ENCODE measurements at regions not wholly inside any gene's neighbourhood (a gene's known extent, or its start where the extent isn't known, plus 50 kb on each side); places are given as distances from the start of the nearest gene placed in this dataset.

DNA sequence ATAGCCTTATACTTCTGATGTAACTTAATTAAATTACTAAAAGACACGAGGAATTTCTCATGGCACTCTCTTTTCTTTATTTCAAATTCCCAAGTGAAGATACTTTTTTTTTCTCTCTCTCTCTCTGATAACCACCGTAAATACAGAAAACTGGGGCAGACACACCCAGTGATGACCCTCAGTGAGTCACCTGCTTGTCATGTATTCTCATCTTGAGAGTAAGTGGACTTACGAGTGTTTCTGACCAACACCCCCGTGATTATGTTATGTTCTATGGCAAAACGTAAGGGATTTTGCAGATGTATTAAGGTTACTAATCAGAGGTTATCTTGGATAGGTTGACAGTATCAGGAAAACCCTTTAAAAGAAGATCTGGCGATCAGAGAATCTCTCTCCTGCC, 348.8 kb upstream of the ZNF717 start:
- H3K36me3 ChIP-seq (ENCODE audit: insufficient read depth, low read length) = no peaks in the 10 kb centered on the region
- H3K9ac ChIP-seq (ENCODE audit: low read depth, low read length) = no peak overlapping the region
- H3K4me1 ChIP-seq (ENCODE audit: control insufficient read depth, insufficient read depth, low read length) = peaks cover 6% of the 10 kb centered on the region
- H3K4me3 ChIP-seq (ENCODE audit: low read length) = no peak overlapping the region
- no peaks in the 10 kb centered on the region for H3K27me3 ChIP-seq (ENCODE audit: control insufficient read depth, insufficient read depth, low read length)
- H3K9me3 ChIP-seq (replicated peaks; ENCODE audit: low read length) = no peaks in the 10 kb centered on the region
- no peak overlapping the region for H3K4me2 ChIP-seq (ENCODE audit: low read length)

DNA sequence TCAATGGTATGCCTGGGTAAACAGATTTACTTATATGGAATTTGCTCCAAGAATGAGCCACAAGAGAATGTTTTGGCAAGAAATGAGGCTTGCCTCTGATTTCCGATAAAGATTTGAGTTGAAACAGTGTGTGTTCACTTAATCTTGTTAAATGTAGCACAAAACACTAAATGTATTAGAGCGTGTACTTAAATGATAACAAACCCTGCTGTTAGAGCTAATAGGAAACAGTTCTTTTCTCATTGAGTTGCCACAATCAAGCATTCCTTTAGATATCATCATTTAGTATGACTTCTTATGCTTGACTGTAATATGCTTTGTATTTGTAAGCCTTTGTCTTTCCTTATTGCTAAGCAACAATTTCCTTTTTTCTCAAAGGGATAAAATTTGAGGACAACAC, 353.6 kb upstream of the ZNF717 start:
- Histone ChIP-seq H3K9me3 (replicated peaks; ENCODE audit: low read length) (no peaks in the 10 kb centered on the region), H3K4me3 (ENCODE audit: low read length) (no peak overlapping the region), H3K27me3 (ENCODE audit: control insufficient read depth, insufficient read depth, low read length) (no peaks in the 10 kb centered on the region), H3K4me2 (ENCODE audit: low read length) (no peak overlapping the region), H3K36me3 (ENCODE audit: insufficient read depth, low read length) (no peaks in the 10 kb centered on the region), H3K4me1 (ENCODE audit: control insufficient read depth, insufficient read depth, low read length) (no peaks in the 10 kb centered on the region), H3K9ac (ENCODE audit: low read depth, low read length) (no peak overlapping the region)

DNA sequence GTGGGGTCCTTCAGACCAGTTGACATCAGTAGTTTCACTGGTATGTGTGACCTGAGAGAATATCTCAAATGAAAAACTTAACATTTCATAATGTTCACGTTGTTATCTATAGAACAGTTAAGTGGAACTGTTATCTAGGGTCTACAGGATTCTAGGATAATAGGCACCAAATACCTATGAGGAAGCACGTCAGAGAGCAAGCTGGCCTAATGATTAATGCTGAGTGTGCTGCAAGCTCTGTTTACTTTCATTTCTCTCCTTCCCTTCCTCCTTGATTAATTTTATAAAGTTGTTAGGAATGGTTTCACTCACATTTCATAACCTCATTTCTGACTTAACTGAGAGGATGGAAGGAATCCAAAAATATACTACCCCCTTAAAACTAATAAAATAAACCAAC, 362.5 kb upstream of the ZNF717 start:
- no peak overlapping the region for H3K4me3 ChIP-seq (ENCODE audit: low read length)
- H3K4me2 ChIP-seq (ENCODE audit: low read length) = no peak overlapping the region
- no peaks in the 10 kb centered on the region for H3K9me3 ChIP-seq (replicated peaks; ENCODE audit: low read length)
- no peaks in the 10 kb centered on the region for H3K36me3 ChIP-seq (ENCODE audit: insufficient read depth, low read length)
- no peak overlapping the region for H3K9ac ChIP-seq (ENCODE audit: low read depth, low read length)
- no peaks in the 10 kb centered on the region for H3K27me3 ChIP-seq (ENCODE audit: control insufficient read depth, insufficient read depth, low read length)
- H3K4me1 ChIP-seq (ENCODE audit: control insufficient read depth, insufficient read depth, low read length) = no peaks in the 10 kb centered on the region

DNA sequence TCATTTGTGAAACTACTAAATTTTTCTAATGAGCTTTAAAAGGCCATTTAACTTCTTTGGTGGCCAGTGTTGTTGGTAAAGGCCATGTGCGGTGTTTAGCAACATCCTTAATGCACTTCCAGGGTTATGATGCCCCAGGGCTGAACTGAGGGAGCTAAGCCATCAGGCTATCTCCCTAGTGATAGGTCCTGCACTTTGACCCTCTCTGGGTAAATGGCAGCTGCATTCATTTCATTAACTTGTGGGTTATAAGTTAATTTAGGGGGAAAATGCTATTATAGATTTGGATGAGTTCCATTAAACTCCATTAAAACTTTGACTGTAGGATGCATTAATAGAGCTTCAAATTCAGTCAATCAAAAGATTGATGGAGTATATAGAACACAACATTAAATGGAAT, 366.7 kb upstream of the ZNF717 start:
- Histone ChIP-seq H3K4me1 (ENCODE audit: control insufficient read depth, insufficient read depth, low read length) (no peaks in the 10 kb centered on the region), H3K4me3 (ENCODE audit: low read length) (no peak overlapping the region), H3K27me3 (ENCODE audit: control insufficient read depth, insufficient read depth, low read length) (no peaks in the 10 kb centered on the region), H3K36me3 (ENCODE audit: insufficient read depth, low read length) (no peaks in the 10 kb centered on the region), H3K9me3 (replicated peaks; ENCODE audit: low read length) (peaks cover 9% of the 10 kb centered on the region), H3K4me2 (ENCODE audit: low read length) (no peak overlapping the region), H3K9ac (ENCODE audit: low read depth, low read length) (no peak overlapping the region)

DNA sequence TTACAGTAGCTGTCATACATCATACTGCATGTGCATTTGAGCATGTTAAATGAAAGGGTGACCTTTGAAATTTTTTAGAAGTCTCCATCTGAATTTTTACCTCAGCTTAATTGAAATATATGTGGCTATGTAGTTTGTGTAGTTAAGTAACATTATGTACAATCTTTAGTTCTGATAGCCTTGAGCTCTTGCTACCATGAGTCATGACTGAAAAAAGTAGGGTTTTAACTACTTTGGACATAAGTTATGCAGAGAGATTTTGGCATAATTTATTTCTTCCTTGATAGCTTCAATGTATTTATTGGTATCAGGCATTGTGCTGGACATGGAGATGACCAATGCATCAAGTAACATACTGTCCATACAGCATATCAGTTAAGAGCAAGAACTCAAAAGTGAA, 376.5 kb upstream of the ZNF717 start:
- H3K27me3 ChIP-seq (ENCODE audit: control insufficient read depth, insufficient read depth, low read length) = no peaks in the 10 kb centered on the region
- no peaks in the 10 kb centered on the region for H3K36me3 ChIP-seq (ENCODE audit: insufficient read depth, low read length)
- no peaks in the 10 kb centered on the region for H3K4me1 ChIP-seq (ENCODE audit: control insufficient read depth, insufficient read depth, low read length)
- H3K4me2 ChIP-seq (ENCODE audit: low read length) = no peak overlapping the region
- H3K9ac ChIP-seq (ENCODE audit: low read depth, low read length) = no peak overlapping the region
- no peak overlapping the region for H3K4me3 ChIP-seq (ENCODE audit: low read length)
- no peaks in the 10 kb centered on the region for H3K9me3 ChIP-seq (replicated peaks; ENCODE audit: low read length)

DNA sequence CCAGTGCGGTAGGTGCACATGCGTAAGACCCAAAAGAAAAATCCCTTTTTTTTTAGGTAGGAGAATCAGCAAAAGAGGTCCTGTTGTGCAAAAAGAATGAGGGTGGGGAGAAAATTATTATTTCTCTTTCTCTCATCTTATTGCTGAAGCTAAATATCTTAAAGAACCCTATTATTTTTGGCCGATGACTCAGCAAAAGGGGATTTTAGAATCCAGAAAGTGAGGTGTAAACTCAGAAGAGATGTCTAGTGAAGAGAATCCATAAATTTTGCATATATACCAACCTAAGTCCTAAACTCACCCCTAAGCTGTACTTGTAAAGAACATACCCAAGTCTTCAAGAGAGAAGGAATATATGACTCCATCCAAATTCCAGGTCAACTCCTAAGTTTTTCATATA, 386.3 kb upstream of the ZNF717 start:
- no peaks in the 10 kb centered on the region for H3K4me1 ChIP-seq (ENCODE audit: control insufficient read depth, insufficient read depth, low read length)
- no peak overlapping the region for H3K4me2 ChIP-seq (ENCODE audit: low read length)
- H3K27me3 ChIP-seq (ENCODE audit: control insufficient read depth, insufficient read depth, low read length) = no peaks in the 10 kb centered on the region
- no peak overlapping the region for H3K4me3 ChIP-seq (ENCODE audit: low read length)
- H3K9ac ChIP-seq (ENCODE audit: low read depth, low read length) = no peak overlapping the region
- no peaks in the 10 kb centered on the region for H3K36me3 ChIP-seq (ENCODE audit: insufficient read depth, low read length)
- no peaks in the 10 kb centered on the region for H3K9me3 ChIP-seq (replicated peaks; ENCODE audit: low read length)

DNA sequence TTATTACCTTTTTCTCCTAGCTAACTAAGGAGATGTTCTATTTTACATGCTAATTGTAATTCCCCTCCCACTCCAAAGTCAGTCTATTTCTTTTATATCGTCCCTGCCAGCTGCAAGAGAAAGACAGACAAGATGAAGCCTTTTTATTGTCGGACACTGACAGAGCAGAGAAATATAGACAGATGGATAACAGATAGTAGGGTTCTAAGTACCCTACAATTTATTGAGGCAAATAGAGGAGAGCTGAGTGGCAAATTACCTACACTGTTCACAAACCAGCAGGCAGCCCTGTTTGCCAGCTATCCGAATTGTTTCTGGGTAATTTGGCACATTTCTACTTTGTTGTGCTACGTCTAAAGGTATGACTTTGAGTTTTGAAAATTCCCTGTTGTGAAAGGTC, 392.3 kb upstream of the ZNF717 start:
- no peak overlapping the region for H3K4me3 ChIP-seq (ENCODE audit: low read length)

DNA sequence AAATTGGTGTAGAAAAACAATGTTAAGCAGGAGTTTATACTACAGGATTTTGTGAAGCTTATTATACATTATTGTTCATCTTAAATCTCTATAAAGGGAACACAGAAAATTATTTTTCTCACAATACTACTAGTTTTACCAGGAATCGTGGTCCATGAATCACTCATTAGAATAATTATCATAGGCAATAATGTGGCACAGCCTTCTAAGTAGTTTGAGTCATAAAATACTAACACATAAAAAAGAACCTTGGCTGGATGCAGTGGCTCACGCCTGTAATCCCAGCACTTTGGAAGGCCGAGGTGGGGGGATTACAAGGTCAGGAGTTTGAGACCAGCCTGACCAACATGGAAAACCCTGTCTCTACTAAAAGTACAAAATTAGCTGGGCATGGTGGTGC, 393.1 kb upstream of the ZNF717 start:
- Histone ChIP-seq H3K4me2 (ENCODE audit: low read length) (no peak overlapping the region), H3K27me3 (ENCODE audit: control insufficient read depth, insufficient read depth, low read length) (no peaks in the 10 kb centered on the region), H3K4me3 (ENCODE audit: low read length) (no peak overlapping the region), H3K4me1 (ENCODE audit: control insufficient read depth, insufficient read depth, low read length) (no peaks in the 10 kb centered on the region), H3K9me3 (replicated peaks; ENCODE audit: low read length) (no peaks in the 10 kb centered on the region), H3K9ac (ENCODE audit: low read depth, low read length) (no peak overlapping the region), H3K36me3 (ENCODE audit: insufficient read depth, low read length) (no peaks in the 10 kb centered on the region)

More for the DNA sequence above, 392.3 kb upstream of the ZNF717 start:
- no peaks in the 10 kb centered on the region for H3K36me3 ChIP-seq (ENCODE audit: insufficient read depth, low read length)
- H3K9me3 ChIP-seq (replicated peaks; ENCODE audit: low read length) = no peaks in the 10 kb centered on the region
- no peak overlapping the region for H3K4me2 ChIP-seq (ENCODE audit: low read length)
- H3K4me1 ChIP-seq (ENCODE audit: control insufficient read depth, insufficient read depth, low read length) = no peaks in the 10 kb centered on the region
- no peak overlapping the region for H3K9ac ChIP-seq (ENCODE audit: low read depth, low read length)
- H3K27me3 ChIP-seq (ENCODE audit: control insufficient read depth, insufficient read depth, low read length) = no peaks in the 10 kb centered on the region

DNA sequence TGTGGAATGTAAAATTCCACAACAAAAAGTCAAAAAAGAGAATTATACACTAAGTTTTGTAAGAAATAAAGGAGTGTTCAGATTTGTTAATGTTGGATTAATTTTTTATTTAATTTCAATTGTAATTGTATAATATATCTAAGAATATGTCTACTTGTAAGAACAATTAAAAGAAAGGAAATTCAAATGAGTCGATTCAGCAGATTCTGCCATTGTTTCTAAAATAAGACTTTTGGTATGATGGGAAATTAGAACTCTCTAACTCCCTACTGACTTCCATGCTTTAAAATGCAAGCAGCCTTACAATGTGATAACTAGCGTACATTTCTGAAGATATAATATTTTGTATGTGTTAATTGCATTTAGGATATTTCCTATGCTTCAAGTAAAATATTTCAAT, 395.9 kb upstream of the ZNF717 start:
- Histone ChIP-seq H3K9ac (ENCODE audit: low read depth, low read length) (no peak overlapping the region), H3K4me2 (ENCODE audit: low read length) (no peak overlapping the region), H3K4me3 (ENCODE audit: low read length) (no peak overlapping the region), H3K27me3 (ENCODE audit: control insufficient read depth, insufficient read depth, low read length) (no peaks in the 10 kb centered on the region), H3K4me1 (ENCODE audit: control insufficient read depth, insufficient read depth, low read length) (no peaks in the 10 kb centered on the region), H3K9me3 (replicated peaks; ENCODE audit: low read length) (peaks cover 3% of the 10 kb centered on the region), H3K36me3 (ENCODE audit: insufficient read depth, low read length) (no peaks in the 10 kb centered on the region)

DNA sequence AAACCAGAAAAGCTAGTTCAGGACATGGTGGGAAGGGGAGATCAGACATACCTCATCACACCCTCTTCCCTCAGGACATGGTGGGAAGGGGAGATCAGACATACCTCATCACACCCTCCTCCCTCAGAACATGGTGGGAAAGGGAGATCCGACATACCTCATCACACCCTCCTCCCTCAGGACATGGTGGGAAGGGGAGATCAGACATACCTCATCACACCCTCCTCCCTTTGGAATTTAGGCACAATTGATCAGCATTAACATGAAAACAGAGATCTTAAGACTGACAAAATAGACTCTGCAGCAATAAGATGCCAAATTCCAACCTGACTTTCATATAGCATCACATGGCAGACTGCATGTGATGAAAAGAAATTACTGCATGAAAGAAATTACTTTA, 412.7 kb upstream of the ZNF717 start:
- Histone ChIP-seq H3K36me3 (ENCODE audit: insufficient read depth, low read length) (no peaks in the 10 kb centered on the region), H3K27me3 (ENCODE audit: control insufficient read depth, insufficient read depth, low read length) (no peaks in the 10 kb centered on the region), H3K4me1 (ENCODE audit: control insufficient read depth, insufficient read depth, low read length) (no peaks in the 10 kb centered on the region), H3K9ac (ENCODE audit: low read depth, low read length) (no peak overlapping the region), H3K4me3 (ENCODE audit: low read length) (no peak overlapping the region), H3K9me3 (replicated peaks; ENCODE audit: low read length) (peaks cover 6% of the 10 kb centered on the region), H3K4me2 (ENCODE audit: low read length) (no peak overlapping the region)

DNA sequence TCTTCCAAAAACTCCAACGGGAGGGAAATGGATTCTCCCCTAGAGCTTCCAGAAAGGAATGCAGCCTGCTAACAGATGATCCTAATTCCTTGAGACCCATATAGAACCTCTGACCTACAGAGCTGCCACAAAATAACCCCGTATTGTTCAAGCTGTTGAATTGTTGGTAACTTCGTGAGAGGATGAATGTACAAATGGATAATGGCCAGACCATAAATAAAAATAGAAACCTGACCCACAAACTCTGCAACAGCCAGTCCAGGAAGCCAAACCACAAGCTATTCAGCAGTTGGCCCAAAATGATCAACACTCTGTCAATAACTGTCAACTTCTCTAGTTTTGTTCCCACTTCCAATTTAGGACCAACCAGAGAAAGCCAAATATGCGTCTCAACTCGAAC, 414.0 kb upstream of the ZNF717 start:
- Histone ChIP-seq H3K27me3 (ENCODE audit: control insufficient read depth, insufficient read depth, low read length) (no peaks in the 10 kb centered on the region), H3K4me3 (ENCODE audit: low read length) (no peak overlapping the region), H3K9me3 (replicated peaks; ENCODE audit: low read length) (peaks cover 6% of the 10 kb centered on the region), H3K36me3 (ENCODE audit: insufficient read depth, low read length) (no peaks in the 10 kb centered on the region), H3K9ac (ENCODE audit: low read depth, low read length) (no peak overlapping the region), H3K4me2 (ENCODE audit: low read length) (no peak overlapping the region), H3K4me1 (ENCODE audit: control insufficient read depth, insufficient read depth, low read length) (no peaks in the 10 kb centered on the region)

DNA sequence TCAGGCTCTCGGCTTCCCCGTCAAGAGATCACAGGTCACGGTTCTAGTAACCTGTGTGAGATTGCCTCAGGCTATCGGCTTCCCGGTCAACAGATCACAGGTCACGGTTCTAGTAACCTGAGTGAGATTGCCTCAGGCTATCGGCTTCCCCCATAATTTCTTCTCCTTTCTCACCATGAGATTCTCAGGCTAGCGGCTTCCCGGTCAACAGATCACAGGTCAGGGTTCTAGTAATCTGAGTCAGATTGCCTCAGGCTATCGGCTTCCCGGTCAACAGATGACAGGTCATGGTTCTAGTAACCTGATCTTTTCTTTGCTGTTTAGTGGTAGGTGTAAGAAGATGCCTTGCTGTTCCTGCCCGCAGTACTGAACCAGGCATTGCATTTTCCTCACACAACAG, 418.2 kb upstream of the ZNF717 start:
- H3K9ac ChIP-seq (ENCODE audit: low read depth, low read length) = no peak overlapping the region
- H3K9me3 ChIP-seq (replicated peaks; ENCODE audit: low read length) = peaks cover 8% of the 10 kb centered on the region
- H3K36me3 ChIP-seq (ENCODE audit: insufficient read depth, low read length) = no peaks in the 10 kb centered on the region
- H3K4me2 ChIP-seq (ENCODE audit: low read length) = no peak overlapping the region
- no peaks in the 10 kb centered on the region for H3K27me3 ChIP-seq (ENCODE audit: control insufficient read depth, insufficient read depth, low read length)
- H3K4me1 ChIP-seq (ENCODE audit: control insufficient read depth, insufficient read depth, low read length) = no peaks in the 10 kb centered on the region
- no peak overlapping the region for H3K4me3 ChIP-seq (ENCODE audit: low read length)

DNA sequence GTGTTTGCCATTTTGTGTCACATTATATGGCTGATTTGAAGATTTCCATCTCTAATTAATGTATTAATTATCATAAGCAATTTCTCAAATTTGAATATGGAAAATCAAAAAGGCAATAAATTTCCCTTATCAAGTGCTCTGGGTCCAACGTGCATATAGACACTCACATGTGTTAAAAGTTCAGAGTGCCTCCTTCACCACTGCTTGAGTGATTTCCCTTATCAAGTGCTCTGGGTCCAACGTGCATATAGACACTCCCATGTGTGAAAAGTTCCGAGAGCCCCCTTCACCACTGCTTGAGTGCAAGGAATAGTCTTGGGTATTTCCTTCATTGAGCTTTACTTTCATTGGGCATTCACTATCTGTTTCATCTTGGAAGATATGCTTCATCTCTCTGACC, 421.0 kb upstream of the ZNF717 start:
- no peaks in the 10 kb centered on the region for H3K36me3 ChIP-seq (ENCODE audit: insufficient read depth, low read length)
- no peak overlapping the region for H3K4me3 ChIP-seq (ENCODE audit: low read length)
- H3K4me2 ChIP-seq (ENCODE audit: low read length) = no peak overlapping the region
- H3K4me1 ChIP-seq (ENCODE audit: control insufficient read depth, insufficient read depth, low read length) = no peaks in the 10 kb centered on the region
- no peaks in the 10 kb centered on the region for H3K27me3 ChIP-seq (ENCODE audit: control insufficient read depth, insufficient read depth, low read length)
- peaks cover 8% of the 10 kb centered on the region for H3K9me3 ChIP-seq (replicated peaks; ENCODE audit: low read length)
- no peak overlapping the region for H3K9ac ChIP-seq (ENCODE audit: low read depth, low read length)
